ENCODE measurements at regions not wholly inside any gene's neighbourhood (a gene's known extent, or its start where the extent isn't known, plus 50 kb on each side); places are given as distances from the start of the nearest gene placed in this dataset.
A peak's percentile ranks its signal among the peaks of the same experiment; 100 is the strongest.

DNA sequence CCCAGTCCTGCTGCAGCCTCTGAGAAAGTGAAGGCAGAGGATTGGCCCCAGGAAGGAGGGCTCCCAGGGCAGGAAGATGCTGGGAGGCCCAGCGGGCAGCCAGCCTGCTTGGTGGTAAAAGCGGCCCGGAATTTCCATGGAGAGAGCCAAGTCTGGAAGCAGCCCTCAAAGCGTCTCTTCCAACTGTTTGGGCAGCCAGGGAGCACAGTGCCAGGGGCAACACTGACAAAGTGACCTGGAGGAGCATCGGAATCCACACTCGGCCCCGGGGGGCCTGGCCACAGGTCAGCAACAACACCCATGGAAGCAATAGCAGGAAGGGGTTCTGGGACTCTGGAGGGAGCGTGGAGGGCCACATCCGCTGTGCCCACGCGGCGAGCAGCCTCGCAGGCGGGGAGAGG lies 63.2 kb upstream of the FGFR2 start:
- DNase-seq, result peak; percentile 64

DNA sequence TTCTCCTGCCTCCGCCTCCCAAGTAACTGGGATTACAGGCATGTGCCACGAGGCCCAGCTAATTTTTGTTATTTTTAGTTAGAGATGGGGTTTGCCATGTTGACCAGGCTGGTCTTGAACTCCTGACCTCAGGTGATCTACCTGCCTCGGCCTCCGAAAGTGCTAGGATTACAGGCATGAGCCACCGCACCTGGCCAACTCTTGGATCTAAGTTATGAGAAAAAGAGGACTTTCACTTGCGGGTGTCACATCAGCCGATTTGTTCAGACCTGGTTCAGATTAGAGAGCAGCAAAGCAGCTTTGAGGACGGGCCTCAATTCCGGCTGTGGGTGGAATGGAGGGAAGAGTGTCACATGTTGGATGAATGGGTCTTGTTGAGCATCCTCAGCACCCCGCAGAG lies 61.0 kb upstream of the FGFR2 start:
- DNase-seq, result no peak

DNA sequence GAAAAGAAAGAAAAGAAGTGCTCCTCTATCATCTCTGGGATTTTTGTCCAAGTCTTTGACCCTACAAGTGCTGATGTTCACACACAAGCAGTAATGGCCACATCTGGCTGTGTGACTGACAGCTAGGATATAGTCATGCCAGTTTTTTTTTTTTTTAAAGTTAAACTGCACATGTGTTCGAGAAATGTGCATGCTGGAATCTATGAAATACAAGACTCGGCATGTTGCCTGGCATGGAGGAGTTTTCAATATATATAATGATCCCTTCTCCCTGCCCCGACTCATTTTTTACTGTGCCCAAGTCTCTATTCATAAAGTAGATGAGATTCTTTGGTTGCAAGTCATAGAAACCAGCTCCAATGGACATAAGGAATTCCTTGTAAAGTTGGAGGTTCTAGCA lies 60.4 kb upstream of the FGFR2 start:
- DNase-seq, result no peak

- no peak for DNase-seq
These were observed 59.9 kb upstream of the FGFR2 start for GRCh38 chr10:121658111-121658510.

DNA sequence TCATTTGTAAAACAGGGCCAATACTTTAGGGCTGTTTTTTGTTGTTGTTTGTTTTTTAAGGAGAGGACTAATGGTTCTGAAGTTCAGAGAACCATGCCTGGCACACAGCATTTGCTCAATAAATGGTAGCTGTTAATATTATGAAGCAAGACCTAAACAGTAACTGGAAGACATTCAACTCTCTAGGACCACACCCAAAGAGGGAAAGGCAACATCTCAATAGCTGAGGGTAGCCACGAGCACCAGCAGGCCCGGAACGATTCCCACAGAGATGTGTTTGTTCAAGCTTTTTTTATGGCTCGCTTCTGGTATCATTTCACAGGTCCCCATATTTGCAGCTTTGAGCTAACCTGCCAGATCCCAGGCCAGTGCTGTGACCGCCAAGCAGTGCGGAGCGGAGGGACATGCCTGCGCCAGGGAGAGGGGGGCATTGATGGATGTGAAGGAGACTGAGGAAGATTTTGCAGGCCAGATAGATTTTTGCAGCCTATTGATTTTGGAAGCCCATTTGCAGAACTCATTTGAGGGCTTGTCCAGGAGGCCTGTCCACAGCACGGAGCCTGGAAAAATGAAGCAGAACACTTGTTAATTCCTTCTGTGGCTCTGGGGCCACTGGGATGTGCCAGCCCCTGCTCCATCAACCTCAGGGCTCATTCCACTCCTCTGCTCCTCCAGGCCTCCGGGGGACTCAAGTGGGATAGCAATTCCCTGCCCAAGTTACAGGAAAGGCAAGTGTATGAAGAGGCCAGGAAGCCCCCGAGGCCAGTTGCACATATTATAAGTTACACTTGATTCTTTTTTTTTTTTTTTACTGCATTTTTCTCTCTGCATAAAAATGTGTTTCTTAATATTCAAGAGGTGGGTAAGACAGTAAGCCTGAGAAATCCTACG lies 57.3 kb upstream of the FGFR2 start:
- DNase-seq, result no peak

- no peak for DNase-seq
These were observed 55.8 kb upstream of the FGFR2 start for GRCh38 chr10:121654021-121654545.

- DNase-seq, result no peak
These were observed 55.4 kb upstream of the FGFR2 start for GRCh38 chr10:121653608-121654007.

- no peak for DNase-seq
These were observed 50.2 kb upstream of the FGFR2 start for GRCh38 chr10:121648493-121648892.

GRCh38 chr10:121648059-121648458 lies 49.8 kb upstream of the FGFR2 start:
- DNase-seq, result no peak

Data from femur (tissue), 1 donor.